Prostate gland (tissue), 2 donors: ENCODE measurements at regions not wholly inside any gene's neighbourhood (a gene's known extent, or its start where the extent isn't known, plus 50 kb on each side); places are given as distances from the start of the nearest gene placed in this dataset.
"Not testable (repeated sequence)": the region's sequence is repeated elsewhere in the genome, so short reads cannot be mapped to it uniquely, and the experiment has no call there.

ENCODE experiments used
- CTCF ChIP-seq, 4 experiments: fragments of 200-600 bp in 2 of 4; fragments of 450-650 bp in 2 of 4; sonication (generic) in 2 of 4; IDR thresholded peaks; 1 replicate in 3 of 4; 2 replicates in 1 of 4; pipeline ENCODE4 v1.5.1; 2016 to 2019; ENCODE audit warnings: antibody characterized with exemption in 4 of 4, mild to moderate bottlenecking in 2 of 4, moderate library complexity in 2 of 4
- POLR2A ChIP-seq: fragments of 450-650 bp; IDR thresholded peaks from one replicate; pipeline ENCODE4 v1.6.1; 2016; ENCODE audit warnings: antibody characterized with exemption, mild to moderate bottlenecking

GRCh38 chr11:82027335-82027734, 706.3 kb downstream of the FAM181B start:
- not testable (repeated sequence) for TF ChIP-seq CTCF (IDR thresholded peaks at IDR 0.05); POLR2A
